GM23248 (cell line): ENCODE measurements at regions not wholly inside any gene's neighbourhood (a gene's known extent, or its start where the extent isn't known, plus 50 kb on each side); places are given as distances from the start of the nearest gene placed in this dataset.
"Not testable (repeated sequence)": the region's sequence is repeated elsewhere in the genome, so short reads cannot be mapped to it uniquely, and the experiment has no call there.

ENCODE experiments used
- EZH2 ChIP-seq: fragments of 200-600 bp; sonication (generic); IDR thresholded peaks from 2 replicates; pipeline ENCODE4 v1.6.1; 2018; ENCODE audit warnings: antibody characterized with exemption, mild to moderate bottlenecking; ENCODE audit not compliant: insufficient read depth, poor library complexity, severe bottlenecking
- EZH2phosphoT487 ChIP-seq: fragments of 200-600 bp; sonication (generic); IDR thresholded peaks from 2 replicates; pipeline ENCODE4 v1.6.1; 2018; ENCODE audit warnings: antibody characterized with exemption, moderate library complexity, mild to moderate bottlenecking, low read depth; ENCODE audit not compliant: insufficient read depth

DNA sequence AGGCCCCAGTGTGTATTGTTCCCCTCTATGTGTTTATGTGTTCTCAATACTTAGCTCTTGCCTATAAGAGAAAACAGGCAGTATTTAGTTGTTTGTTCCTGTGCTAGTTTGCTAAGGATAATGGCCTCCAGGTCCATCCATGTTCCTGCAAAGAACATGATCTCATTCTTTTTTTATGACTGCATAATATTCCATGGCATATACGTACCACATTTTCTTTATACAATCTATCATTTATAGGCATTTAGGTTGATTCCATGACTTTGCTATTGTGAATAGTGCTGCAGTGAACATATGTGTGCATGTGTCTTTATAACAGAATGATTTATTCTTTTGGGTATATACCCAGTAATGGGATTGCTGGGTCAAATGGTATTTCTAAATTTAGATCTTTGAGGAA is 301.6 kb downstream of the PTGER3 start:
- TF ChIP-seq EZH2, EZH2phosphoT487: not testable (repeated sequence)
